ENCODE measurements at regions not wholly inside any gene's neighbourhood (a gene's known extent, or its start where the extent isn't known, plus 50 kb on each side); places are given as distances from the start of the nearest gene placed in this dataset.

GRCh38 chr11:116610190-116610589 is 162.6 kb downstream of the BUD13 start (continued):
- TF ChIP-seq, protein P1, sequence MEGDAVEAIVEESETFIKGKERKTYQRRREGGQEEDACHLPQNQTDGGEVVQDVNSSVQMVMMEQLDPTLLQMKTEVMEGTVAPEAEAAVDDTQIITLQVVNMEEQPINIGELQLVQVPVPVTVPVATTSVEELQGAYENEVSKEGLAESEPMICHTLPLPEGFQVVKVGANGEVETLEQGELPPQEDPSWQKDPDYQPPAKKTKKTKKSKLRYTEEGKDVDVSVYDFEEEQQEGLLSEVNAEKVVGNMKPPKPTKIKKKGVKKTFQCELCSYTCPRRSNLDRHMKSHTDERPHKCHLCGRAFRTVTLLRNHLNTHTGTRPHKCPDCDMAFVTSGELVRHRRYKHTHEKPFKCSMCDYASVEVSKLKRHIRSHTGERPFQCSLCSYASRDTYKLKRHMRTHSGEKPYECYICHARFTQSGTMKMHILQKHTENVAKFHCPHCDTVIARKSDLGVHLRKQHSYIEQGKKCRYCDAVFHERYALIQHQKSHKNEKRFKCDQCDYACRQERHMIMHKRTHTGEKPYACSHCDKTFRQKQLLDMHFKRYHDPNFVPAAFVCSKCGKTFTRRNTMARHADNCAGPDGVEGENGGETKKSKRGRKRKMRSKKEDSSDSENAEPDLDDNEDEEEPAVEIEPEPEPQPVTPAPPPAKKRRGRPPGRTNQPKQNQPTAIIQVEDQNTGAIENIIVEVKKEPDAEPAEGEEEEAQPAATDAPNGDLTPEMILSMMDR (conservative IDR thresholded peaks at IDR 0.05; ENCODE audit: low read depth in 2 of 2) = no peak
- TF ChIP-seq ZNF331 (CRISPR knock-in tag; IDR thresholded peaks at IDR 0.05; ENCODE audit: low read depth) = no peak

GRCh38 chr11:116607027-116607426 is 165.8 kb downstream of the BUD13 start:
- no peaks in the 10 kb centered on the region for H3K36me3 Mint-ChIP-seq (ENCODE audit: low read depth)
- ATAC-seq = peak; percentile 50
- TF ChIP-seq, protein P2, sequence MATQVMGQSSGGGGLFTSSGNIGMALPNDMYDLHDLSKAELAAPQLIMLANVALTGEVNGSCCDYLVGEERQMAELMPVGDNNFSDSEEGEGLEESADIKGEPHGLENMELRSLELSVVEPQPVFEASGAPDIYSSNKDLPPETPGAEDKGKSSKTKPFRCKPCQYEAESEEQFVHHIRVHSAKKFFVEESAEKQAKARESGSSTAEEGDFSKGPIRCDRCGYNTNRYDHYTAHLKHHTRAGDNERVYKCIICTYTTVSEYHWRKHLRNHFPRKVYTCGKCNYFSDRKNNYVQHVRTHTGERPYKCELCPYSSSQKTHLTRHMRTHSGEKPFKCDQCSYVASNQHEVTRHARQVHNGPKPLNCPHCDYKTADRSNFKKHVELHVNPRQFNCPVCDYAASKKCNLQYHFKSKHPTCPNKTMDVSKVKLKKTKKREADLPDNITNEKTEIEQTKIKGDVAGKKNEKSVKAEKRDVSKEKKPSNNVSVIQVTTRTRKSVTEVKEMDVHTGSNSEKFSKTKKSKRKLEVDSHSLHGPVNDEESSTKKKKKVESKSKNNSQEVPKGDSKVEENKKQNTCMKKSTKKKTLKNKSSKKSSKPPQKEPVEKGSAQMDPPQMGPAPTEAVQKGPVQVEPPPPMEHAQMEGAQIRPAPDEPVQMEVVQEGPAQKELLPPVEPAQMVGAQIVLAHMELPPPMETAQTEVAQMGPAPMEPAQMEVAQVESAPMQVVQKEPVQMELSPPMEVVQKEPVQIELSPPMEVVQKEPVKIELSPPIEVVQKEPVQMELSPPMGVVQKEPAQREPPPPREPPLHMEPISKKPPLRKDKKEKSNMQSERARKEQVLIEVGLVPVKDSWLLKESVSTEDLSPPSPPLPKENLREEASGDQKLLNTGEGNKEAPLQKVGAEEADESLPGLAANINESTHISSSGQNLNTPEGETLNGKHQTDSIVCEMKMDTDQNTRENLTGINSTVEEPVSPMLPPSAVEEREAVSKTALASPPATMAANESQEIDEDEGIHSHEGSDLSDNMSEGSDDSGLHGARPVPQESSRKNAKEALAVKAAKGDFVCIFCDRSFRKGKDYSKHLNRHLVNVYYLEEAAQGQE (IDR thresholded peaks at IDR 0.05; ENCODE audit: unreplicated experiment) = no peak
- TF ChIP-seq JUNB (IDR thresholded peaks at IDR 0.05; ENCODE audit: unreplicated experiment) (no peak), NANOG (IDR thresholded peaks at IDR 0.05; ENCODE audit: borderline replicate concordance) (no peak), CREB1 (CRISPR knock-in tag; IDR thresholded peaks at IDR 0.05; ENCODE audit: low read depth) (no peak), EZH2phosphoT487 (IDR thresholded peaks at IDR 0.05; ENCODE audit: unreplicated experiment) (no peak), ZNF331 (CRISPR knock-in tag; IDR thresholded peaks at IDR 0.05; ENCODE audit: low read depth) (no peak), EZH2 (IDR thresholded peaks at IDR 0.05; ENCODE audit: low read depth, unreplicated experiment) (no peak), STAT1 (IDR thresholded peaks at IDR 0.05; ENCODE audit: unreplicated experiment) (no peak), ZNF114 (CRISPR knock-in tag; IDR thresholded peaks at IDR 0.05) (no peak)
- TF ChIP-seq, protein P1 (conservative IDR thresholded peaks at IDR 0.05; ENCODE audit: low read depth in 2 of 2) = no peak
- TF ChIP-seq, protein P3, sequence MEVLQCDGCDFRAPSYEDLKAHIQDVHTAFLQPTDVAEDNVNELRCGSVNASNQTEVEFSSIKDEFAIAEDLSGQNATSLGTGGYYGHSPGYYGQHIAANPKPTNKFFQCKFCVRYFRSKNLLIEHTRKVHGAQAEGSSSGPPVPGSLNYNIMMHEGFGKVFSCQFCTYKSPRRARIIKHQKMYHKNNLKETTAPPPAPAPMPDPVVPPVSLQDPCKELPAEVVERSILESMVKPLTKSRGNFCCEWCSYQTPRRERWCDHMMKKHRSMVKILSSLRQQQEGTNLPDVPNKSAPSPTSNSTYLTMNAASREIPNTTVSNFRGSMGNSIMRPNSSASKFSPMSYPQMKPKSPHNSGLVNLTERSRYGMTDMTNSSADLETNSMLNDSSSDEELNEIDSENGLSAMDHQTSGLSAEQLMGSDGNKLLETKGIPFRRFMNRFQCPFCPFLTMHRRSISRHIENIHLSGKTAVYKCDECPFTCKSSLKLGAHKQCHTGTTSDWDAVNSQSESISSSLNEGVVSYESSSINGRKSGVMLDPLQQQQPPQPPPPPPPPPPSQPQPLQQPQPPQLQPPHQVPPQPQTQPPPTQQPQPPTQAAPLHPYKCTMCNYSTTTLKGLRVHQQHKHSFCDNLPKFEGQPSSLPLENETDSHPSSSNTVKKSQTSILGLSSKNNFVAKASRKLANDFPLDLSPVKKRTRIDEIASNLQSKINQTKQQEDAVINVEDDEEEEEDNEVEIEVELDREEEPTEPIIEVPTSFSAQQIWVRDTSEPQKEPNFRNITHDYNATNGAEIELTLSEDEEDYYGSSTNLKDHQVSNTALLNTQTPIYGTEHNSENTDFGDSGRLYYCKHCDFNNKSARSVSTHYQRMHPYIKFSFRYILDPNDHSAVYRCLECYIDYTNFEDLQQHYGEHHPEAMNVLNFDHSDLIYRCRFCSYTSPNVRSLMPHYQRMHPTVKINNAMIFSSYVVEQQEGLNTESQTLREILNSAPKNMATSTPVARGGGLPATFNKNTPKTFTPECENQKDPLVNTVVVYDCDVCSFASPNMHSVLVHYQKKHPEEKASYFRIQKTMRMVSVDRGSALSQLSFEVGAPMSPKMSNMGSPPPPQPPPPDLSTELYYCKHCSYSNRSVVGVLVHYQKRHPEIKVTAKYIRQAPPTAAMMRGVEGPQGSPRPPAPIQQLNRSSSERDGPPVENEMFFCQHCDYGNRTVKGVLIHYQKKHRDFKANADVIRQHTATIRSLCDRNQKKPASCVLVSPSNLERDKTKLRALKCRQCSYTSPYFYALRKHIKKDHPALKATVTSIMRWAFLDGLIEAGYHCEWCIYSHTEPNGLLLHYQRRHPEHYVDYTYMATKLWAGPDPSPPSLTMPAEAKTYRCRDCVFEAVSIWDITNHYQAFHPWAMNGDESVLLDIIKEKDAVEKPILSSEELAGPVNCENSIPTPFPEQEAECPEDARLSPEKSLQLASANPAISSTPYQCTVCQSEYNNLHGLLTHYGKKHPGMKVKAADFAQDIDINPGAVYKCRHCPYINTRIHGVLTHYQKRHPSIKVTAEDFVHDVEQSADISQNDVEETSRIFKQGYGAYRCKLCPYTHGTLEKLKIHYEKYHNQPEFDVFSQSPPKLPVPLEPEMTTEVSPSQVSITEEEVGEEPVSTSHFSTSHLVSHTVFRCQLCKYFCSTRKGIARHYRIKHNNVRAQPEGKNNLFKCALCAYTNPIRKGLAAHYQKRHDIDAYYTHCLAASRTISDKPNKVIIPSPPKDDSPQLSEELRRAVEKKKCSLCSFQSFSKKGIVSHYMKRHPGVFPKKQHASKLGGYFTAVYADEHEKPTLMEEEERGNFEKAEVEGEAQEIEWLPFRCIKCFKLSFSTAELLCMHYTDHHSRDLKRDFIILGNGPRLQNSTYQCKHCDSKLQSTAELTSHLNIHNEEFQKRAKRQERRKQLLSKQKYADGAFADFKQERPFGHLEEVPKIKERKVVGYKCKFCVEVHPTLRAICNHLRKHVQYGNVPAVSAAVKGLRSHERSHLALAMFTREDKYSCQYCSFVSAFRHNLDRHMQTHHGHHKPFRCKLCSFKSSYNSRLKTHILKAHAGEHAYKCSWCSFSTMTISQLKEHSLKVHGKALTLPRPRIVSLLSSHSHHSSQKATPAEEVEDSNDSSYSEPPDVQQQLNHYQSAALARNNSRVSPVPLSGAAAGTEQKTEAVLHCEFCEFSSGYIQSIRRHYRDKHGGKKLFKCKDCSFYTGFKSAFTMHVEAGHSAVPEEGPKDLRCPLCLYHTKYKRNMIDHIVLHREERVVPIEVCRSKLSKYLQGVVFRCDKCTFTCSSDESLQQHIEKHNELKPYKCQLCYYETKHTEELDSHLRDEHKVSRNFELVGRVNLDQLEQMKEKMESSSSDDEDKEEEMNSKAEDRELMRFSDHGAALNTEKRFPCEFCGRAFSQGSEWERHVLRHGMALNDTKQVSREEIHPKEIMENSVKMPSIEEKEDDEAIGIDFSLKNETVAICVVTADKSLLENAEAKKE (CRISPR knock-in tag; IDR thresholded peaks at IDR 0.05) = no peak

More at GRCh38 chr11:116607027-116607426, 165.8 kb downstream of the BUD13 start:
- Histone ChIP-seq H3K4me1 (ENCODE audit: insufficient read depth) (no peaks in the 10 kb centered on the region), H3K9me2 (ENCODE audit: insufficient read depth) (0 out of 2 replicates have a peak, but pooled peaks cover 3% of the 10 kb centered on the region), H2AFZ (no peak overlapping the region), H3F3A (replicated peaks; ENCODE audit: low read depth) (no peaks in the 10 kb centered on the region), H3K27me3 (ENCODE audit: insufficient read depth) (no peaks in the 10 kb centered on the region), H3K36me3 (ENCODE audit: insufficient read depth) (no peaks in the 10 kb centered on the region), H4K20me1 (replicated peaks; ENCODE audit: insufficient read depth) (no peaks in the 10 kb centered on the region), H3K4me2 (no peak overlapping the region), H3K4me3 (no peak overlapping the region), H3K79me2 (replicated peaks; ENCODE audit: insufficient read depth) (no peaks in the 10 kb centered on the region), H3K27ac (ENCODE audit: low read depth) (no peak overlapping the region)
- Mint-ChIP-seq H3K27ac (no peak overlapping the region), H3K27me3 (ENCODE audit: insufficient read depth, low read depth, poor library complexity) (peaks cover 11% of the 10 kb centered on the region), H3K4me1 (peaks cover 2% of the 10 kb centered on the region; the same call in 2 of the 3 replicates), H3K9me3 (no peaks in the 10 kb centered on the region), H3K4me3 (no peak overlapping the region)
- DNase-seq (ENCODE audit: low spot score) = peak; percentile 24
